ENCODE measurements at regions not wholly inside any gene's neighbourhood (a gene's known extent, or its start where the extent isn't known, plus 50 kb on each side); places are given as distances from the start of the nearest gene placed in this dataset.

DNA sequence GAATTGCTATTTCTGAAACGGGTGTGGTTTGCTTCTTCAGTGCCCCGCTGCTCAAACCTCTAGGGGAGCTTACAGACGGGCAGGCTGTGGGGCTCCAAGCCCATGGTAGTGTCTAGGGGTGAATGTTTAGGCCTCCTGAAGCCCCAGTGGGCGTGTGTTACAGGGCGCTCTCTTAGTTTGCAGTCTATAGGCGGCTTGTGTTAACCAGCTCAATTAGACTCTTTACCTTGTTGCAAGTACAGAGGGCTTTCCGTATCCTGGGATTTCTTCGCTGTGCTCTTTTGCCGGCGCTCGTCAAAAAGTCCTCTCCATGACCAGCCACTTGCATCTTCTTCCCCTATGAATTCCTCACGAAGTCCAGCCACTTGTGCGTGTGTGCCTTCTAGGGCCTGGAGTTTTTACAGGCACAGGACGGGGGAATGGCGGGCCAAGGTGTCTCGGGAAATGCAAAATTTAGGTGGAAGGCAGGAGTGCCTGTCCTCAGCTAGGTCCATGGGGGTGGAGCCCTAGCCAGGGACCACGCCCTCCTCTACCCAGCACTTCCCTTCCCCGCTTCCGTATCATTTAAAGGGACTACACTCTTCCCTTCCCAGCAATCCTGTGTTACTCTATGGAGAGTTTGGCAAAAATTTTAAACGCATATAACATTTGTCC lies 94.5 kb downstream of the HTR1B start:
- TF ChIP-seq, protein P1, sequence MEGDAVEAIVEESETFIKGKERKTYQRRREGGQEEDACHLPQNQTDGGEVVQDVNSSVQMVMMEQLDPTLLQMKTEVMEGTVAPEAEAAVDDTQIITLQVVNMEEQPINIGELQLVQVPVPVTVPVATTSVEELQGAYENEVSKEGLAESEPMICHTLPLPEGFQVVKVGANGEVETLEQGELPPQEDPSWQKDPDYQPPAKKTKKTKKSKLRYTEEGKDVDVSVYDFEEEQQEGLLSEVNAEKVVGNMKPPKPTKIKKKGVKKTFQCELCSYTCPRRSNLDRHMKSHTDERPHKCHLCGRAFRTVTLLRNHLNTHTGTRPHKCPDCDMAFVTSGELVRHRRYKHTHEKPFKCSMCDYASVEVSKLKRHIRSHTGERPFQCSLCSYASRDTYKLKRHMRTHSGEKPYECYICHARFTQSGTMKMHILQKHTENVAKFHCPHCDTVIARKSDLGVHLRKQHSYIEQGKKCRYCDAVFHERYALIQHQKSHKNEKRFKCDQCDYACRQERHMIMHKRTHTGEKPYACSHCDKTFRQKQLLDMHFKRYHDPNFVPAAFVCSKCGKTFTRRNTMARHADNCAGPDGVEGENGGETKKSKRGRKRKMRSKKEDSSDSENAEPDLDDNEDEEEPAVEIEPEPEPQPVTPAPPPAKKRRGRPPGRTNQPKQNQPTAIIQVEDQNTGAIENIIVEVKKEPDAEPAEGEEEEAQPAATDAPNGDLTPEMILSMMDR (conservative IDR thresholded peaks at IDR 0.05; ENCODE audit: low read depth, low read length) = no peak
- H3K4me3 ChIP-seq (ENCODE audit: low read depth, low read length) = peak overlapping the region; percentile 65
- DNase-seq (ENCODE audit: low read depth) = peak; percentile 21

- H3K4me3 ChIP-seq (ENCODE audit: low read depth, low read length) = no peak overlapping the region
- no peak for DNase-seq (ENCODE audit: low read depth)
- TF ChIP-seq, protein P1 (conservative IDR thresholded peaks at IDR 0.05; ENCODE audit: low read depth, low read length) = no peak
Measured at GRCh38 chr6:77366798-77367197, 96.5 kb downstream of the HTR1B start.

- no peak for DNase-seq (ENCODE audit: low read depth)
- TF ChIP-seq, protein P1 (conservative IDR thresholded peaks at IDR 0.05; ENCODE audit: low read depth, low read length) = no peak
- no peak overlapping the region for H3K4me3 ChIP-seq (ENCODE audit: low read depth, low read length)
Measured at GRCh38 chr6:77363702-77364101, 99.6 kb downstream of the HTR1B start.

DNA sequence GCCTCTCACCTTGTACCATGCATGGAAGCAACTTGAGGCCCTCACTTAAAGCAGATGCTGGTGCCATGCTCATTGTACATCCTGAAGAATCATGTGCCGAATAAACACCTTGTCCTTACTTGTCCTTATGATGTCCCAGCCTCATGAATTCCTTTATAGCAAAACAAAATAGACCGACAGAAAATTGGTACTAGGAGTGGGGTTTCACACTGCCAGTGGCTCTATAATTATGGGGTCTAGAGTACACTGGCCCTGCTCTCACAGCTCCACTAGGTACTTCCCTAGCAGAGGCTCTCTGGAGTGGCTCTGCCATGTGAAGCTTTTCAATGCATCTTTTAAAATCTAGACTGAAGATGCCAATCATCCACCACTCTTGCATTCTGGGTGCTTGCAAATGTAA lies 101.2 kb downstream of the HTR1B start:
- TF ChIP-seq, protein P1 (conservative IDR thresholded peaks at IDR 0.05; ENCODE audit: low read depth, low read length) = no peak
- no peak for DNase-seq (ENCODE audit: low read depth)
- H3K4me3 ChIP-seq (ENCODE audit: low read depth, low read length) = no peak overlapping the region

DNA sequence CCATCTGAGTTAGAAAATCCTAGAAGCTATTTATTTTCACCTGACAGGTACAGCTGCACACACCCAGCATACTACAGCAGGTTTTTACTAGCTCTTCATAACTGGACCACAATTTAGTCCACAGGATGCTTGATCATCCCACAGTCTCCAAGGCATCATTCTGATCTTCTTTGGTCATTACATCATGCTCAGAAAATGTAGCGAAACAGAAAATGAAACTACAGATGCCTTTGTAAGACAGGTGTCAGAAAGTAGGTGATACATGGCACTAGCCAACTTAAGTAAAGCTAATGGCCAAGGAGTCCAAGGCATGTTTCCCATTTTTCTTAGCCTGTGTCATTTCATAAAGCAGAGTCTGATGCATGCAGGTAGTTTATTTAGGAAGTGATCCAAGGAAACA lies 102.3 kb downstream of the HTR1B start:
- H3K4me3 ChIP-seq (ENCODE audit: low read depth, low read length) = no peak overlapping the region
- DNase-seq (ENCODE audit: low read depth) = peak; percentile 5
- TF ChIP-seq, protein P1 (conservative IDR thresholded peaks at IDR 0.05; ENCODE audit: low read depth, low read length) = no peak

DNA sequence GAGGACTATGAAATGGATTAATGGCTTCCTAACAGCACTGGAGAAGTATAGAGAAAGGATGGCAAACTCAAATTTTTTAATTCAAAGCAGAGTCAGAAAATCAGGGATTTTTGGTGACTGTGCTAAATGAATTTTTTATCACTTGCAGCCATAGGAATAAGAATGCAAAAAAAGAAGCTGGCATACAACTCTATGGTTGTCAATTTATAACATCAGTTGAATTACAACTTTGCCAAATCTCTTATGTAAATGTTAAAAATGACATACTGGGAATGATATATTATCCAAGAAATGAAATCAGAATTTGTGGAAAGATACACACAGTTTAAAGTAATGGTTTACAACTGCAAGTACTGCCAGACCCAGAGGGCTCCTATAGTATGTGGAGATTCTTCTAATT lies 106.5 kb downstream of the HTR1B start:
- no peak for DNase-seq (ENCODE audit: low read depth)
- no peak overlapping the region for H3K4me3 ChIP-seq (ENCODE audit: low read depth, low read length)
- TF ChIP-seq, protein P1 (conservative IDR thresholded peaks at IDR 0.05; ENCODE audit: low read depth, low read length) = no peak

- no peak overlapping the region for H3K4me3 ChIP-seq (ENCODE audit: low read depth, low read length)
- TF ChIP-seq, protein P1 (conservative IDR thresholded peaks at IDR 0.05; ENCODE audit: low read depth, low read length) = no peak
- DNase-seq (ENCODE audit: low read depth) = no peak
Measured at GRCh38 chr6:77354581-77354980, 108.7 kb downstream of the HTR1B start.
